VCaP (cell line): ENCODE measurements at regions not wholly inside any gene's neighbourhood (a gene's known extent, or its start where the extent isn't known, plus 50 kb on each side); places are given as distances from the start of the nearest gene placed in this dataset.

Source experiments
- H3K27ac ChIP-seq: fragments of 450-650 bp; 2 replicates; pipeline ENCODE4 v1.5.1; 2017
- CTCF ChIP-seq: fragments of 450-650 bp; conservative IDR thresholded peaks from 2 replicates; pipeline ENCODE4 v1.5.1; 2017; ENCODE audit warnings: mild to moderate bottlenecking, moderate library complexity

DNA sequence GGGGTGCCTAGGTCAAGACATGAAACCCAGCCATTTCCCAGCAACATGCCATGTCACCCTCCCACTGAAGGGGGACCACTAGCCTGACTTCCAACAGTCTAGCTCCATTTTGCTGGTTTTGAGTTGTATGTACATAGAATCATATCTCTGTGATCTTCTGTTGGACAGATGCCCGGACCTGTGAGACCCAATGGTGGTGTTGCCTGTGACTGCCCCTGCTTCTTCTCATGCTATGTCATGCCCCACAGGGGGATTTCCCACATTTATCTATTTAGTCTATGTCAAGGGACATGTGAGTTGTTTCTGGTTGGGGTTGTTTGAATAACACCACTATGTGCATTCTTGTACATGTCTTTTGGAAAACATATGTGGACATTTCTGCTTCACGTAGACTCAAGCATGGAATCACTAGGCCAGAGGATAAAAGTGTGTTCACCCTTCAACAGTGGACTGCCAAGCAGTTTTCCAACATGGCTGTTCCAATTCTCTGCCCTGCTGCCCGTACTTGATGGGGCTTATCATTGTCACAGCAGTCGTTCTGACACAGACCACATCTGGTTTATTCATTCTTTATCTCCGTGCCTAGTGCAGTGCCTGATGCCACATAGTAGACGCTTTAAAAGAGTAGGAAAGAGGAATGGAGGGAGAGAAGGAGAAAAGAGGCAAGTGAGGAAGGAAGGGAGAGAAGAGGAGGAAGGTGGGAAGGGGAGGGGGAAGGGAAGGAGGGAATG is 114.4 kb downstream of the TPRA1 start:
- H3K27ac ChIP-seq, result no peak overlapping the region
- no peak for TF ChIP-seq CTCF

- no peak for TF ChIP-seq CTCF
- no peak overlapping the region for H3K27ac ChIP-seq
Observed at GRCh38 chr3:127475391-127475790, 115.1 kb downstream of the TPRA1 start.

GRCh38 chr3:127473244-127474024 is 117.1 kb downstream of the TPRA1 start:
- H3K27ac ChIP-seq, result no peak overlapping the region
- TF ChIP-seq CTCF, result no peak; the same call in 1 of the 2 replicates

DNA sequence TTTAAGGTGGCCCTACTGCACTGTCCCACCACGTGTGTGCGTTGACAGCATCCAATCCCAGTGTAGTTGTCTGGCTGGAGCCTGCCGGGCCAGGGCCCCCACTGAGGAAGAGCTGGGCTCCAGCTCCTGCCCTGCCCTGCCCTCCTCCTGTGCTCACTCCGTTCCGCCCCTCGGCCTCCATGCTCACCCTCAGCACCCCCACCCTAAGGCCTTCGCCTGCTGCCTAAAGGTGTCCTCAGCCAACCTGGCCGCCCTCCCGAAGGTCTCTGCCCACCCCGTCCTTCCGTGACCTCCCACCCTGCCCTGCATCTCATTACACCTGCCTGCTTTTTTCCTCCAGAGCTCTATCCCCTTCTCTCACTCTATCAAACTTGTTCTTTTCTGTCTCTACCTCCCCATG is 118.0 kb downstream of the TPRA1 start:
- no peak overlapping the region for H3K27ac ChIP-seq
- no peak for TF ChIP-seq CTCF

DNA sequence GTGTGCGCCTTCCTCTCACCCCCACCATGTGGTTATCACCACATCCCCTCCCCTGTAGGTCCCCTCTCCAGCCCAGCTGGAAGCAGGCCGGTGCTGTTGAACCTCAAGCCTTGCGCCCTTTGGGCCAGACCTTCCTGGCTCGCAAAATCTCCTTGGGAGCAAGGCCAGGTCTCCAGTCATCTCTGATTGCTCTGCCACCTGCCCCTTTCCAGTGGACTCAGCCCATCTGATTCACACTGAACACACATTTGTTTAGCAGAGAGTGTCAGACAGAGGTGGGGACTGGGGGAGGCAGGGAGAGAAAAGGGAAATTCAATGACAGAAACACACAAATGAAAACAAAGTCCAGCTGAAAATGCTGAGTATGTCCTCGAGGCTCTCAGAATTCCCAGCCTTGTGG is 119.4 kb downstream of the TPRA1 start:
- no peak overlapping the region for H3K27ac ChIP-seq
- TF ChIP-seq CTCF, result no peak

DNA sequence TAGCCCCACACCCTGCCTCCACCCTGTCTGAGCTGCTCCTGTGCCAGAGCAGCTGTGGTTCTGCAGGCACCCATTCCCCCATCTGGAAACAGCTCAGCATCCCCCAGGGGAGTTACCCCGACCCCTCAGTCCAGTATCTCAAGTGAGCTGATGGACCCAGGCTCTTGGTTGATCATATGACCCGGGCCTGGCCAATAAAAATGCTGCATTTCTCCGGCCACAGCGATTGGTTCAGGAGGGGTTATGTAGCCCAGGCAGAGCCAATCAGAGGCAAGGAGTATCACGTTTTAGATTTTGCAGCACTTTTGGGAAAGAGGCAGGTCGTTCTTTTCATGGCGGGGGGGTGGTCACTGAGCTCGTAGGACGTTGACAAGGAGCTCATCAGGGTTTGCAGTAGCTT is 120.8 kb downstream of the TPRA1 start:
- TF ChIP-seq CTCF, result no peak
- H3K27ac ChIP-seq, result no peak overlapping the region

DNA sequence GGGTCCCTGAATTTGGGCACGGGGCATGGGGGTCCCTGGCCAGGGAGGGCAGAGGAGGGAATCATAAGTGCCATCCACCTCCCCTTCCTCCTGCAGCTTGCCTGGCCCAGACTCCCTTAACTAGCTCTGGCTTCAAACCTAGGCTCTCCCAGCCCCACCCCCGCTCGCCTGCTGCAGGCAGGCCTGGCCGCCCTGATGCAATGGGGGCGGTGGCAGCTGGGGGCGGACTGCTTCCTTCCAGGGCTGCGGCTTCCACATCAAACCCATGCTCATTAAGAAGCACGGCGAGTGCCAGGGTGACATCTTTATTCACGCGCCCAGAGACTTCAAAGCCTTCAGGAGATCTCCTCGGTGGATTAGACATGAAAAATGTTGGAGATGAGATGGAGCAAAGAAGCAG is 123.1 kb downstream of the TPRA1 start:
- H3K27ac ChIP-seq, result no peak overlapping the region
- TF ChIP-seq CTCF, result no peak
